PC-9 (cell line): ENCODE measurements at regions not wholly inside any gene's neighbourhood (a gene's known extent, or its start where the extent isn't known, plus 50 kb on each side); places are given as distances from the start of the nearest gene placed in this dataset.

ENCODE experiments used
- BruUV-seq: library from RNA; stranded (reverse); fragments of 400-500 nt; replicated peaks from 2 replicates; lab custom pipeline; 2021; lab: Mats Ljungman, UMichigan
- CTCF ChIA-PET: fragments of 300-600 bp; sonication (Branson Sonifier 250); formaldehyde crosslinking; loops from one replicate; lab custom pipeline; 2022; ENCODE audit warnings: antibody characterized with exemption; lab: Charles Lee
- POLR2A ChIA-PET: fragments of 300-600 bp; sonication (Branson Sonifier 250); formaldehyde crosslinking; loops from one replicate; lab custom pipeline; 2022; ENCODE audit warnings: antibody characterized with exemption; ENCODE audit not compliant: unreplicated experiment; lab: Charles Lee
- DNase-seq, 2 experiments: peaks; one replicate each; pipeline versions ENCODE4 v3.0.0 to v3.0.0-alpha.2; 2015 to 2022; ENCODE audit warnings: mixed read lengths in 1 of 2
- H2AFZ ChIP-seq: fragments of 200-600 bp; sonication (generic); 2 replicates; pipeline ENCODE4 v1.8.1; 2017; ENCODE audit warnings: antibody characterized with exemption
- H3F3A ChIP-seq: fragments of 200-600 bp; sonication (generic); 2 replicates; pipeline ENCODE4 v1.8.1; 2017; ENCODE audit warnings: antibody characterized with exemption, mild to moderate bottlenecking, low read depth; ENCODE audit not compliant: insufficient read depth
- H3K27ac ChIP-seq: fragments of 200-600 bp; sonication (generic); 2 replicates; pipeline ENCODE4 v1.6.1; 2016; ENCODE audit warnings: mixed run types
- H3K27me3 ChIP-seq: fragments of 200-600 bp; sonication (generic); 2 replicates; pipeline ENCODE4 v1.6.1; 2016; ENCODE audit warnings: low read depth, mixed run types; ENCODE audit not compliant: insufficient read depth
- H3K36me3 ChIP-seq: fragments of 200-600 bp; sonication (generic); 2 replicates; pipeline ENCODE4 v1.6.1; 2016; ENCODE audit warnings: low read depth, mixed run types
- H3K4me1 ChIP-seq: fragments of 200-600 bp; sonication (generic); replicated peaks from 2 replicates; pipeline ENCODE4 v1.6.1; 2016; ENCODE audit warnings: mixed run types; ENCODE audit not compliant: insufficient read depth
- H3K4me2 ChIP-seq: fragments of 200-600 bp; sonication (generic); 2 replicates; pipeline ENCODE4 v1.6.1; 2017; ENCODE audit warnings: mixed run types
- H3K4me3 ChIP-seq: fragments of 200-600 bp; sonication (generic); 2 replicates; pipeline ENCODE4 v1.6.1; 2016; ENCODE audit warnings: mixed run types
- H3K79me2 ChIP-seq: fragments of 200-600 bp; sonication (generic); 2 replicates; pipeline ENCODE4 v1.6.1; 2017; ENCODE audit warnings: low read depth, mixed run types
- H3K9me2 ChIP-seq: fragments of 200-600 bp; sonication (generic); 2 replicates; pipeline ENCODE4 v1.8.1; 2017; ENCODE audit warnings: mild to moderate bottlenecking; ENCODE audit not compliant: insufficient read depth
- H3K9me3 ChIP-seq: fragments of 200-600 bp; sonication (generic); 2 replicates; pipeline ENCODE4 v1.8.1; 2016; ENCODE audit warnings: low read depth; ENCODE audit not compliant: insufficient read depth
- H4K20me1 ChIP-seq: fragments of 200-600 bp; sonication (generic); 2 replicates; pipeline ENCODE4 v1.8.1; 2017; ENCODE audit not compliant: insufficient read depth
- CTCF ChIP-seq: fragments of 200-600 bp; sonication (generic); conservative IDR thresholded peaks from 2 replicates; pipeline ENCODE4 v1.6.1; 2017; ENCODE audit warnings: mixed run types, antibody characterized with exemption, mild to moderate bottlenecking, moderate library complexity
- EZH2 ChIP-seq: fragments of 200-600 bp; sonication (generic); IDR thresholded peaks from 2 replicates; pipeline ENCODE4 v1.8.0; 2017; ENCODE audit warnings: antibody characterized with exemption, low read depth
- intact Hi-C: fragments of 100-400 bp; cut with micrococcal nuclease; formaldehyde crosslinking; loops from one replicate; pipeline ENCODE4 v1.10.0; 2022; ENCODE audit not compliant: unreplicated experiment

- TF ChIP-seq EZH2 (no peak), CTCF (no peak)
- peak; percentile 29 to 78 for DNase-seq
- no peak overlapping the region for H3K4me3 ChIP-seq
- BruUV-seq: no TSS peak
- intact Hi-C loops: loop anchor here (10.0 kb wide), 1 partner anchor 191 kb away; no protein-coding TSS in a partner anchor
- no peaks in the 10 kb centered on the region for H3K36me3 ChIP-seq
- no peaks in the 10 kb centered on the region for H4K20me1 ChIP-seq
- ChIA-PET POLR2A (interaction anchor here (0.6 to 0.9 kb wide), 4 partner anchors 30 to 377 kb away, joined by 3 to 16 read pairs (median 4); partner anchors contain the start of gene HES1), CTCF (interaction anchor here (0.6 to 0.7 kb wide), 3 partner anchors 20 to 27 kb away, joined by 3 to 8 read pairs (median 3); no protein-coding TSS in a partner anchor)
- no peaks in the 10 kb centered on the region for H3K9me2 ChIP-seq
- H3K27ac ChIP-seq: peak overlapping the region; percentile 98
- H3K4me1 ChIP-seq: peaks cover 59% of the 10 kb centered on the region
- H3K4me2 ChIP-seq: peak overlapping the region; percentile 66
- peaks cover 42% of the 10 kb centered on the region for H3F3A ChIP-seq
- no peak overlapping the region for H2AFZ ChIP-seq
- H3K9me3 ChIP-seq: no peaks in the 10 kb centered on the region
- H3K27me3 ChIP-seq: no peaks in the 10 kb centered on the region
- H3K79me2 ChIP-seq: no peaks in the 10 kb centered on the region
Measured at GRCh38 chr3:193783166-193783896, 190.3 kb downstream of the OPA1 start.

- H2AFZ ChIP-seq: no peak overlapping the region
- CTCF ChIA-PET: interaction anchor here (0.9 to 1.0 kb wide), 2 partner anchors 89 to 119 kb away, joined by 3 read pairs; no protein-coding TSS in a partner anchor
- H3K27me3 ChIP-seq: no peaks in the 10 kb centered on the region
- H3F3A ChIP-seq: peaks cover 48% of the 10 kb centered on the region
- intact Hi-C loops: loop anchor here (10.0 kb wide), 1 partner anchor 190 kb away; no protein-coding TSS in a partner anchor
- H3K79me2 ChIP-seq: no peaks in the 10 kb centered on the region
- no peaks in the 10 kb centered on the region for H4K20me1 ChIP-seq
- no peak overlapping the region for H3K27ac ChIP-seq
- no peaks in the 10 kb centered on the region for H3K9me2 ChIP-seq
- H3K36me3 ChIP-seq: no peaks in the 10 kb centered on the region
- peak overlapping the region; percentile 66; the same call in 1 of the 2 replicates for H3K4me2 ChIP-seq
- H3K9me3 ChIP-seq: no peaks in the 10 kb centered on the region
- POLR2A ChIA-PET: interaction anchor here (0.7 kb wide), 1 partner anchor 270 kb away, joined by 4 read pairs; no protein-coding TSS in a partner anchor
- H3K4me3 ChIP-seq: no peak overlapping the region
- peaks cover 53% of the 10 kb centered on the region for H3K4me1 ChIP-seq
- BruUV-seq: no TSS peak
- DNase-seq: no peak
- TF ChIP-seq CTCF (no peak), EZH2 (no peak)
Measured at GRCh38 chr3:193784822-193785221, 191.8 kb downstream of the OPA1 start.

GRCh38 chr3:193787496-193787870 lies 194.5 kb downstream of the OPA1 start:
- H3K27ac ChIP-seq: no peak overlapping the region
- H3F3A ChIP-seq: peaks cover 51% of the 10 kb centered on the region
- CTCF ChIA-PET: no interaction called here
- H3K4me2 ChIP-seq: no peak overlapping the region
- H3K36me3 ChIP-seq: no peaks in the 10 kb centered on the region
- no peaks in the 10 kb centered on the region for H3K27me3 ChIP-seq
- no TSS peak for BruUV-seq
- POLR2A ChIA-PET: no interaction called here
- no peak for TF ChIP-seq CTCF
- TF ChIP-seq EZH2: no peak
- H3K4me1 ChIP-seq: peaks cover 52% of the 10 kb centered on the region
- no peak overlapping the region for H2AFZ ChIP-seq
- no peak overlapping the region for H3K4me3 ChIP-seq
- H3K9me3 ChIP-seq: no peaks in the 10 kb centered on the region
- H3K79me2 ChIP-seq: no peaks in the 10 kb centered on the region
- DNase-seq: no peak
- no peaks in the 10 kb centered on the region for H3K9me2 ChIP-seq
- H4K20me1 ChIP-seq: no peaks in the 10 kb centered on the region
- intact Hi-C loops: loop anchor here (10.0 kb wide), 1 partner anchor 187 kb away; no protein-coding TSS in a partner anchor
